DND-41 (cell line): ENCODE measurements at regions not wholly inside any gene's neighbourhood (a gene's known extent, or its start where the extent isn't known, plus 50 kb on each side); places are given as distances from the start of the nearest gene placed in this dataset.

Experiments
- EZH2 ChIP-seq: IDR thresholded peaks from 3 replicates; pipeline ENCODE4 v1.6.1; 2012; ENCODE audit warnings: borderline replicate concordance, low read depth, mild to moderate bottlenecking, moderate library complexity, low read length, inconsistent platforms; ENCODE audit not compliant: severe bottlenecking
- TF ChIP-seq, protein P1 (sequence below): IDR thresholded peaks from 2 replicates; pipeline ENCODE4 v1.5.1; 2012; ENCODE audit warnings: borderline replicate concordance, low read length, moderate library complexity, mild to moderate bottlenecking; ENCODE audit not compliant: poor library complexity, severe bottlenecking; ENCODE audit errors: extremely low read depth

GRCh38 chr7:45446195-45446944 lies 127.8 kb upstream of the ADCY1 start:
- no peak for TF ChIP-seq EZH2
- TF ChIP-seq, protein P1, sequence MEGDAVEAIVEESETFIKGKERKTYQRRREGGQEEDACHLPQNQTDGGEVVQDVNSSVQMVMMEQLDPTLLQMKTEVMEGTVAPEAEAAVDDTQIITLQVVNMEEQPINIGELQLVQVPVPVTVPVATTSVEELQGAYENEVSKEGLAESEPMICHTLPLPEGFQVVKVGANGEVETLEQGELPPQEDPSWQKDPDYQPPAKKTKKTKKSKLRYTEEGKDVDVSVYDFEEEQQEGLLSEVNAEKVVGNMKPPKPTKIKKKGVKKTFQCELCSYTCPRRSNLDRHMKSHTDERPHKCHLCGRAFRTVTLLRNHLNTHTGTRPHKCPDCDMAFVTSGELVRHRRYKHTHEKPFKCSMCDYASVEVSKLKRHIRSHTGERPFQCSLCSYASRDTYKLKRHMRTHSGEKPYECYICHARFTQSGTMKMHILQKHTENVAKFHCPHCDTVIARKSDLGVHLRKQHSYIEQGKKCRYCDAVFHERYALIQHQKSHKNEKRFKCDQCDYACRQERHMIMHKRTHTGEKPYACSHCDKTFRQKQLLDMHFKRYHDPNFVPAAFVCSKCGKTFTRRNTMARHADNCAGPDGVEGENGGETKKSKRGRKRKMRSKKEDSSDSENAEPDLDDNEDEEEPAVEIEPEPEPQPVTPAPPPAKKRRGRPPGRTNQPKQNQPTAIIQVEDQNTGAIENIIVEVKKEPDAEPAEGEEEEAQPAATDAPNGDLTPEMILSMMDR, result no peak
